Activated CD4-positive, alpha-beta T cell treated with anti-CD3 and anti-CD28 coated beads, Interleukin-2, amount 10 ng/mL, durations not matched to agents 24 days and 14 days (primary cell): ENCODE measurements at regions not wholly inside any gene's neighbourhood (a gene's known extent, or its start where the extent isn't known, plus 50 kb on each side); places are given as distances from the start of the nearest gene placed in this dataset.

ENCODE experiments used
- DNase-seq: peaks from one replicate; pipeline ENCODE4 v3.0.0; 2022
- H3K27ac Mint-ChIP-seq: one replicate; pipeline ENCODE4 v1.8.0; 2022; ENCODE audit warnings: mild to moderate bottlenecking, mixed read lengths
- H3K27me3 Mint-ChIP-seq: one replicate; pipeline ENCODE4 v1.8.0; 2022; ENCODE audit warnings: mixed read lengths
- H3K36me3 Mint-ChIP-seq: one replicate; pipeline ENCODE4 v1.8.0; 2022; ENCODE audit warnings: low read depth, mild to moderate bottlenecking, mixed read lengths
- H3K4me1 Mint-ChIP-seq: one replicate; pipeline ENCODE4 v1.8.0; 2021; ENCODE audit warnings: mixed read lengths
- H3K4me3 Mint-ChIP-seq: one replicate; pipeline ENCODE4 v1.8.0; 2022; ENCODE audit warnings: mild to moderate bottlenecking, moderate library complexity, mixed read lengths
- H3K9me3 Mint-ChIP-seq: one replicate; pipeline ENCODE4 v1.8.0; 2021; ENCODE audit warnings: mixed read lengths
- intact Hi-C: fragments of 100-400 bp; cut with micrococcal nuclease; formaldehyde crosslinking; loops from one replicate; pipeline ENCODE4 v1.15.1; 2023

DNA sequence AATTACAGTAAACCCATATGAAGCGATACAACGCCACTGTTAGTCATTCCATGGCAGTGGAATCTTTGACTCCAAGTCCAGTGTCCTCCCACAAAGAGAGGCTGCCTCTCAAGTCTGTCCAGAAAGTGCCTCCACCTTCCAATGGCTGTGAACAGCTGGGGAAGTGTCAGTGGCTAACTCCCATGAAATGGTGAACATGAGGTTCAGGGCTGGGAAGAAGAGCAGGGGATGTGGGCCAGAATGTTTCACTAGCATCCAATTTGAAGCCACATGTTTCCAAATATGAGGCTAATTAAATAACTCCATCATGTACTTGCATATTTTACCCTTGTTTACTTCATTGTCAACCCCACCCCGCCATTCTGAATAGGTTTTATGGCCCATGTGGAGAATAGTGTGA is 53.1 kb upstream of the CHST15 start:
- Mint-ChIP-seq H3K4me3 (no peak overlapping the region), H3K27me3 (peaks cover 10% of the 10 kb centered on the region), H3K36me3 (no peaks in the 10 kb centered on the region), H3K27ac (no peak overlapping the region), H3K9me3 (no peaks in the 10 kb centered on the region), H3K4me1 (peaks cover 9% of the 10 kb centered on the region)
- no peak for DNase-seq
- intact Hi-C loops = no loop called here

DNA sequence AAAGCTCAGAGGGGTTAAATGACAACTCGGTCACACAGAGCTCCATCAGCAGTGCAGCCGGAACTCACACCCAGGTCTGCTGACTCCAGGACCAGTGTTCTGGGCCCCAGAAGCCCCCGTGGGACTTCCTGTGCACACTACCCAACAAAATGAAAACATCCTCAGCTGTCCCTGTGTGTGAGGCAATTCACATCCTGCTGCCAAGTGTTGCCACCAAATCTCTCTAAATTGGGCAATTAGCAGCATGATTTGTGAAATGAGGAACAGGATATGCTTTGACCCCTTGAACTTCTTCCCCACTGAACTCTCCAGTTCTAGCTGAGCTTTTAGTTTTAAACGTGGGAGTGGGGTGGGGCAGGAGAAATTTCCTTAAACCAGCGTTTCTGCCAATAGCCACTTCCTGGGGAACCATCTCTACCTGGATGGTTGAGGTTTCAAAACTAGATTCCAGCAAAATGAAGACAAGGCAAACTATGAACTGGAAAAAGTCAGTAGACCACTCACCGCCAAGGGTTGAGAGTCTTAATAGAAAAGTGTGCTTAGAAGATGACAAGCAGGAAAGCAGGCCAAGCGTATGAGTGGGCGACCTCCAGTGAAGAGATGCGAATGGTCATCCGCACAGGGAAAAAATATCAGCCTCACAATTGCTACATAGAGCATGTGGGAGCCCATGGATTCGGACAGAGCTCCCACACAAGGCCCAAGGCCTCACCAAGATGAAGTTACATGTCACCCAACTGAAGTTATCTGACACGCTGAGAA is 51.9 kb upstream of the CHST15 start:
- intact Hi-C loops = no loop called here
- Mint-ChIP-seq H3K4me1 (peaks cover 9% of the 10 kb centered on the region), H3K27me3 (peaks cover 2% of the 10 kb centered on the region), H3K4me3 (no peak overlapping the region), H3K27ac (no peak overlapping the region), H3K36me3 (no peaks in the 10 kb centered on the region), H3K9me3 (no peaks in the 10 kb centered on the region)
- no peak for DNase-seq

DNA sequence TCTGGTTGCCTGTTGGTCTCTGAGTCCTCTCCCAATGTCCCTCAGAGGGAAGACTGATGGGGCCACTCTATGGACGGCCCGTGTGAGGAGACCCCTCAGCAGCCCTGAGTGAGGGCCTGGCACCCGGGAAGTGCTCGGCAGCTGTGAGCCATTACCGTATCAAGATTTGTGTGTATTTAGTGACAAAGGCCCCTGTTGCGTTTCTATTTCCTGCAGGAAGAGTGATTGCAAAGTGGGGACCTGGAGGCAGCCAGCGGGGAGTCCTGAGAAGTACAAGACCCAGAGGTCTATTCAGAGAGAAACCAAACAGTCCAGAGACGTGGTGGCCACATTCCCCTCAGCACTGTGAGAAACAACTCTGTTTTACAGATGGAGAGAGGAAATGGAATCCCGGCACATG is 51.1 kb upstream of the CHST15 start:
- no peaks in the 10 kb centered on the region for H3K36me3 Mint-ChIP-seq
- no peak overlapping the region for H3K27ac Mint-ChIP-seq
- peaks cover 1% of the 10 kb centered on the region for H3K27me3 Mint-ChIP-seq
- DNase-seq = no peak
- H3K4me3 Mint-ChIP-seq = no peak overlapping the region
- H3K4me1 Mint-ChIP-seq = peaks cover 7% of the 10 kb centered on the region
- intact Hi-C loops = no loop called here
- no peaks in the 10 kb centered on the region for H3K9me3 Mint-ChIP-seq

- DNase-seq = no peak
- H3K4me3 Mint-ChIP-seq = no peak overlapping the region
- no peaks in the 10 kb centered on the region for H3K36me3 Mint-ChIP-seq
- no peaks in the 10 kb centered on the region for H3K9me3 Mint-ChIP-seq
- H3K4me1 Mint-ChIP-seq = peaks cover 4% of the 10 kb centered on the region
- peaks cover 3% of the 10 kb centered on the region for H3K27me3 Mint-ChIP-seq
- intact Hi-C loops = no loop called here
- H3K27ac Mint-ChIP-seq = no peak overlapping the region
Observed at GRCh38 chr10:124143721-124144120, 50.3 kb upstream of the CHST15 start.
